Trophoblast cell (in vitro differentiated cells and primary cell): ENCODE measurements at regions not wholly inside any gene's neighbourhood (a gene's known extent, or its start where the extent isn't known, plus 50 kb on each side); places are given as distances from the start of the nearest gene placed in this dataset.
"Not testable (repeated sequence)": the region's sequence is repeated elsewhere in the genome, so short reads cannot be mapped to it uniquely, and the experiment has no call there.

Source experiments
- DNase-seq, 2 donors: peaks; one replicate each; pipeline ENCODE4 v3.0.0-alpha.2; 2016
- H2AFZ ChIP-seq: 2 replicates; pipeline ENCODE4 v1.6.1; 2013; ENCODE audit warnings: low read length, moderate library complexity, mild to moderate bottlenecking; ENCODE audit not compliant: insufficient read depth, poor library complexity
- H2AK5ac ChIP-seq: 2 replicates; pipeline ENCODE4 v1.6.1; 2013; ENCODE audit warnings: mild to moderate bottlenecking, low read length
- H2BK120ac ChIP-seq: 2 replicates; pipeline ENCODE4 v1.6.1; 2013; ENCODE audit warnings: low read length, mild to moderate bottlenecking, moderate library complexity; ENCODE audit not compliant: insufficient read depth, poor library complexity
- H2BK12ac ChIP-seq: 2 replicates; pipeline ENCODE4 v1.6.1; 2013; ENCODE audit warnings: mild to moderate bottlenecking, low read length, moderate library complexity
- H2BK5ac ChIP-seq: 2 replicates; pipeline ENCODE4 v1.6.1; 2013; ENCODE audit warnings: low read length, low read depth, moderate library complexity, mild to moderate bottlenecking; ENCODE audit not compliant: poor library complexity
- H3K14ac ChIP-seq: 2 replicates; pipeline ENCODE4 v1.6.1; 2013; ENCODE audit warnings: mild to moderate bottlenecking, low read length
- H3K18ac ChIP-seq: 2 replicates; pipeline ENCODE4 v1.6.1; 2013; ENCODE audit warnings: mild to moderate bottlenecking, low read length
- H3K23ac ChIP-seq: 2 replicates; pipeline ENCODE4 v1.6.1; 2013; ENCODE audit warnings: low read length
- H3K27ac ChIP-seq: 2 replicates; pipeline ENCODE4 v1.5.1; 2013; ENCODE audit warnings: low read depth, mild to moderate bottlenecking, inconsistent platforms, low read length, moderate library complexity
- H3K27me3 ChIP-seq: 2 replicates; pipeline ENCODE4 v1.6.1; 2013; ENCODE audit warnings: inconsistent platforms, mild to moderate bottlenecking, low read length, moderate library complexity; ENCODE audit not compliant: insufficient read depth
- H3K36me3 ChIP-seq, 2 experiments: 1 replicate in 1 of 2; 2 replicates in 1 of 2; pipeline ENCODE4 v1.6.1; 2013; ENCODE audit warnings: low read length in 2 of 2, mild to moderate bottlenecking in 2 of 2, moderate library complexity in 1 of 2; ENCODE audit not compliant: insufficient read depth in 2 of 2, control insufficient read depth in 1 of 2
- H3K4ac ChIP-seq: 2 replicates; pipeline ENCODE4 v1.6.1; 2013; ENCODE audit warnings: low read depth, mild to moderate bottlenecking, low read length, moderate library complexity
- H3K4me1 ChIP-seq, 2 experiments: 1 replicate in 1 of 2; 2 replicates in 1 of 2; pipeline ENCODE4 v1.6.1; 2013; ENCODE audit warnings: low read length in 2 of 2, mild to moderate bottlenecking in 2 of 2, moderate library complexity in 1 of 2; ENCODE audit not compliant: insufficient read depth in 2 of 2, control insufficient read depth in 1 of 2
- H3K4me2 ChIP-seq: 2 replicates; pipeline ENCODE4 v1.6.1; 2013; ENCODE audit warnings: inconsistent platforms, mild to moderate bottlenecking, low read length, moderate library complexity
- H3K4me3 ChIP-seq: 2 replicates; pipeline ENCODE4 v1.5.1; 2013; ENCODE audit warnings: mild to moderate bottlenecking, low read depth, low read length, inconsistent platforms
- H3K79me1 ChIP-seq: one replicate; pipeline ENCODE4 v1.6.1; 2013; ENCODE audit warnings: low read length
- H3K79me2 ChIP-seq: 2 replicates; pipeline ENCODE4 v1.6.1; 2013; ENCODE audit warnings: low read length, mild to moderate bottlenecking; ENCODE audit not compliant: control insufficient read depth, insufficient read depth, poor library complexity
- H3K9ac ChIP-seq: 2 replicates; pipeline ENCODE4 v1.6.1; 2013; ENCODE audit warnings: mild to moderate bottlenecking, low read length
- H3K9me3 ChIP-seq: 2 replicates; pipeline ENCODE4 v1.6.1; 2013; ENCODE audit warnings: low read depth, mild to moderate bottlenecking, control low read depth, inconsistent platforms, low read length; ENCODE audit not compliant: insufficient read depth
- H4K12ac ChIP-seq: 2 replicates; pipeline ENCODE4 v1.6.1; 2013; ENCODE audit warnings: low read depth, mild to moderate bottlenecking, low read length, moderate library complexity
- H4K8ac ChIP-seq: 2 replicates; pipeline ENCODE4 v1.6.1; 2013; ENCODE audit warnings: low read depth, mild to moderate bottlenecking, low read length, moderate library complexity
- H4K91ac ChIP-seq: one replicate; pipeline ENCODE4 v1.6.1; 2013; ENCODE audit warnings: low read depth, mild to moderate bottlenecking, low read length, moderate library complexity
- WGBS: extraction: QIAGEN DNeasy Blood & Tissue Kit; methylation state at CpG from one replicate; pipeline ENCODE4 v1.1.7; 2013; ENCODE audit warnings: missing lambda C conversion rate; ENCODE audit not compliant: insufficient read length, insufficient coverage; ENCODE audit errors: extremely low coverage; 5-methylcytosine and 5-hydroxymethylcytosine counted together

- not testable (repeated sequence) for H3K18ac ChIP-seq, H3K79me2 ChIP-seq, H3K14ac ChIP-seq, H2AK5ac ChIP-seq, H3K79me1 ChIP-seq, H4K91ac ChIP-seq, H4K12ac ChIP-seq, H3K27ac ChIP-seq, H3K4me2 ChIP-seq, H3K4me1 ChIP-seq, H2BK5ac ChIP-seq, H3K9me3 ChIP-seq, H3K23ac ChIP-seq, H3K4ac ChIP-seq, H3K36me3 ChIP-seq, H3K27me3 ChIP-seq, DNase-seq, H2BK12ac ChIP-seq, H2AFZ ChIP-seq, H3K4me3 ChIP-seq, H4K8ac ChIP-seq, H3K9ac ChIP-seq, H2BK120ac ChIP-seq
- WGBS, result no CpG with 5 or more reads among the region's 11 CpGs
Measured at GRCh38 chr15:84360902-84361301, 125.3 kb downstream of the GOLGA6L4 start.

DNA sequence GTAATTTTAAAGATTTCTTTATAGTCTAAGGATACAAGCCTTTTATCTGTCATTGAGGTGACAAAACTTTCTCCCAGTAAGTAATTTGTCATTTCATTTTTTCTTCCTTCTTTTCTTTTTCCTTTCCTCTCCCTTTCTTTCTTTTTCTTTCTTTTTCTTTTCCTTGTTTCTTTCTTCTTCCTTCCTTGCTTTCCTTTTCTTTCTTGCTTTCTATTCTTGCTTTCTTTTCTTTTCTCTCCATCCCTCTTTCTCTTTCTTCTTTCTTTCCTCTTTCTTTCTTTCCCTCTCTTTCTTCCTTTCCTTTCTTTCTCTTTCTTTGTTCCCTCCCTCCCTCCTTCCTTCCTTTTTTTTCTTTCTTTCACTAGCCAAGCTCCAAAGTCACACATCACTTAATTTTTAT, 148.8 kb downstream of the GOLGA6L4 start:
- not testable (repeated sequence) for H3K4me3 ChIP-seq, H2BK5ac ChIP-seq, H2AFZ ChIP-seq, H3K27ac ChIP-seq, H4K12ac ChIP-seq, H3K9me3 ChIP-seq, H3K18ac ChIP-seq, H3K4me1 ChIP-seq, H4K8ac ChIP-seq, H3K23ac ChIP-seq, H3K79me2 ChIP-seq, H3K14ac ChIP-seq, DNase-seq, H2BK120ac ChIP-seq, H3K27me3 ChIP-seq, H3K79me1 ChIP-seq, H2AK5ac ChIP-seq, H3K9ac ChIP-seq, H3K4me2 ChIP-seq, H3K4ac ChIP-seq, H3K36me3 ChIP-seq, H4K91ac ChIP-seq, H2BK12ac ChIP-seq

DNA sequence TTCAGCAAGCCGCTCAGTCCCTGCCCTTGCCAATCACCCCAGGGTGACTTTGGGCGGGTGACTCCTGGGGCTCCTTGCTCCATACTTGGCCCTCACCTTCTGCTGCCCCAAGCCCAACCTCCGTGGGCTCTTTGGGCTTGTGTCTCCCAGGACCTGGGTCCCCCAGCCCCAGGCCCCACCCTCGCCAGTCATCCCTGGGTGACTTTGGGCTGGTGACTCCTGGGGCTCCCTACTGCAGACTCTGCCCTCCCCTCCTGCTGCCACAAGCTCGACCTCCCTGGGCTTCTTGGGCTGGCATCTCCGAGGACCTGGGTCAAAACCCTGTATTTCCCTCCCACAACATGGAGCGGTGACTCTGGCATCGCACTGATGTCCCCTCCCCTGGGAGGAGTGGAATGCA, 151.5 kb downstream of the GOLGA6L4 start:
- no peak overlapping the region for H2BK120ac ChIP-seq
- H4K91ac ChIP-seq, result no peak overlapping the region
- H3K9ac ChIP-seq, result no peak overlapping the region
- no peaks in the 10 kb centered on the region for H3K27me3 ChIP-seq
- no peak overlapping the region for H3K27ac ChIP-seq
- no peaks in the 10 kb centered on the region for H3K9me3 ChIP-seq
- H3K4ac ChIP-seq, result no peak overlapping the region
- no peaks in the 10 kb centered on the region for H3K36me3 ChIP-seq
- no peak for DNase-seq
- H3K18ac ChIP-seq, result no peak overlapping the region
- no peaks in the 10 kb centered on the region for H3K79me2 ChIP-seq
- H4K12ac ChIP-seq, result no peak overlapping the region
- no peak overlapping the region for H3K23ac ChIP-seq
- no peak overlapping the region for H3K14ac ChIP-seq
- H3K4me1 ChIP-seq, result peaks cover 2 to 4% of the 10 kb centered on the region in 2 experiments
- H3K79me1 ChIP-seq, result no peaks in the 10 kb centered on the region
- H4K8ac ChIP-seq, result no peak overlapping the region
- H2BK12ac ChIP-seq, result no peak overlapping the region
- no peak overlapping the region for H2AK5ac ChIP-seq
- WGBS, result no CpG with 5 or more reads among the region's 8 CpGs
- no peak overlapping the region for H2BK5ac ChIP-seq
- no peak overlapping the region for H3K4me2 ChIP-seq
- no peak overlapping the region for H2AFZ ChIP-seq
- no peak overlapping the region for H3K4me3 ChIP-seq

- H3K27ac ChIP-seq, H2BK12ac ChIP-seq, H3K36me3 ChIP-seq, H3K18ac ChIP-seq, H3K14ac ChIP-seq, H4K12ac ChIP-seq, H4K8ac ChIP-seq, H2AK5ac ChIP-seq, H3K4ac ChIP-seq, H2BK120ac ChIP-seq, DNase-seq, H3K9ac ChIP-seq, H3K9me3 ChIP-seq, H3K4me1 ChIP-seq, H2BK5ac ChIP-seq, H3K4me2 ChIP-seq, H2AFZ ChIP-seq, H4K91ac ChIP-seq, H3K79me2 ChIP-seq, H3K27me3 ChIP-seq, H3K79me1 ChIP-seq, H3K4me3 ChIP-seq, H3K23ac ChIP-seq: not testable (repeated sequence)
- no CpG with 5 or more reads among the region's 1 CpG for WGBS
Measured at GRCh38 chr15:84388201-84388600, 152.6 kb downstream of the GOLGA6L4 start.

DNA sequence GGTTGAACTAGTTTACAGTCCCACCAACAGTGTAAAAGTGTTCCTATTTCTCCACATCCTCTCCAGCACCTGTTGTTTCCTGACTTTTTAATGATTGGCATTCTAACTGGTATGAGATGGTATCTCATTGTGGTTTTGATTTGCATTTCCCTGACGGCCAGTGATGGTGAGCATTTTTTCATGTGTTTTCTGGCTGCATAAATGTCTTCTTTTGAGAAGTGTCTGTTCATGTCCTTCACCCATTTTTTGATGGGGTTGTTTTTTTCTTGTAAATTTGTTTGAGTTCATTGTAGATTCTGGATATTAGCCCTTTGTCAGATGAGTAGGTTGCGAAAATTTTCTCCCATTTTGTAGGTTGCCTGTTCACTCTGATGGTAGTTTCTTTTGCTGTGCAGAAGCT, 153.1 kb downstream of the GOLGA6L4 start:
- no CpG with 5 or more reads among the region's 2 CpGs for WGBS
- H3K79me1 ChIP-seq, H3K23ac ChIP-seq, DNase-seq, H3K14ac ChIP-seq, H2BK120ac ChIP-seq, H3K9ac ChIP-seq, H3K9me3 ChIP-seq, H3K36me3 ChIP-seq, H2AK5ac ChIP-seq, H3K27ac ChIP-seq, H4K91ac ChIP-seq, H3K18ac ChIP-seq, H3K4ac ChIP-seq, H2AFZ ChIP-seq, H3K4me2 ChIP-seq, H3K4me3 ChIP-seq, H3K4me1 ChIP-seq, H3K79me2 ChIP-seq, H4K8ac ChIP-seq, H2BK5ac ChIP-seq, H4K12ac ChIP-seq, H3K27me3 ChIP-seq, H2BK12ac ChIP-seq: not testable (repeated sequence)
